Right atrium auricular region (tissue), 2 donors: ENCODE measurements at regions not wholly inside any gene's neighbourhood (a gene's known extent, or its start where the extent isn't known, plus 50 kb on each side); places are given as distances from the start of the nearest gene placed in this dataset.
A peak's percentile ranks its signal among the peaks of the same experiment; 100 is the strongest.

ENCODE experiments used
- DNase-seq: peaks from one replicate; pipeline ENCODE4 v3.0.0-alpha.2; 2019; ENCODE audit warnings: low spot score
- H3K27ac ChIP-seq, 2 donors: fragments of 200-600 bp; sonication (generic); 1 replicate in 1 of 2; 2 replicates in 1 of 2; pipeline ENCODE4 v1.5.1; 2016 to 2019
- H3K27me3 ChIP-seq, 2 donors: fragments of 200-600 bp; sonication (generic); one replicate each; pipeline versions ENCODE4 v1.5.1 to v1.6.0; 2017 to 2019
- H3K36me3 ChIP-seq: fragments of 200-600 bp; sonication (generic); one replicate; pipeline ENCODE4 v1.5.1; 2016
- H3K4me1 ChIP-seq, 2 donors: fragments of 200-600 bp; sonication (generic); one replicate each; pipeline versions ENCODE4 v1.5.1 to v1.6.0; 2017 to 2019
- H3K4me3 ChIP-seq, 2 donors: fragments of 200-600 bp; sonication (generic); 1 replicate in 1 of 2; 2 replicates in 1 of 2; pipeline ENCODE4 v1.5.1; 2017 to 2019; ENCODE audit warnings: mild to moderate bottlenecking in 1 of 2, moderate library complexity in 1 of 2
- H3K9me3 ChIP-seq, 2 donors: fragments of 200-600 bp; sonication (generic); one replicate each; pipeline ENCODE4 v1.5.1; 2019
- CTCF ChIP-seq, 2 donors: fragments of 200-600 bp; sonication (generic); IDR thresholded peaks; one replicate each; pipeline ENCODE4 v1.5.1; 2019; ENCODE audit warnings: antibody characterized with exemption in 2 of 2

- H3K36me3 ChIP-seq: no peaks in the 10 kb centered on the region
- H3K27me3 ChIP-seq: no peaks in the 10 kb centered on the region
- H3K4me3 ChIP-seq: no peak overlapping the region
- H3K9me3 ChIP-seq: no peaks in the 10 kb centered on the region
- no peak overlapping the region for H3K27ac ChIP-seq
- no peak for TF ChIP-seq CTCF (IDR thresholded peaks at IDR 0.05)
- no peaks in the 10 kb centered on the region for H3K4me1 ChIP-seq
- DNase-seq: no peak
These were observed 84.8 kb upstream of the FOXB1 start for GRCh38 chr15:59918994-59919951.

- no peaks in the 10 kb centered on the region for H3K4me1 ChIP-seq
- no peak overlapping the region for H3K27ac ChIP-seq
- TF ChIP-seq CTCF (IDR thresholded peaks at IDR 0.05): peak in 1 of 2 donors; percentile 33
- no peaks in the 10 kb centered on the region for H3K36me3 ChIP-seq
- DNase-seq: no peak
- H3K27me3 ChIP-seq: no peaks in the 10 kb centered on the region
- no peaks in the 10 kb centered on the region for H3K9me3 ChIP-seq
- no peak overlapping the region for H3K4me3 ChIP-seq
These were observed 86.5 kb upstream of the FOXB1 start for GRCh38 chr15:59917504-59918157.

- no peak overlapping the region for H3K27ac ChIP-seq
- no peaks in the 10 kb centered on the region for H3K36me3 ChIP-seq
- H3K9me3 ChIP-seq: no peaks in the 10 kb centered on the region
- TF ChIP-seq CTCF (IDR thresholded peaks at IDR 0.05): no peak
- H3K4me1 ChIP-seq: no peaks in the 10 kb centered on the region
- no peaks in the 10 kb centered on the region for H3K27me3 ChIP-seq
- H3K4me3 ChIP-seq: no peak overlapping the region
- DNase-seq: no peak
These were observed 98.1 kb upstream of the FOXB1 start for GRCh38 chr15:59906046-59906445.

GRCh38 chr15:59905176-59905575 is 98.9 kb upstream of the FOXB1 start:
- Histone ChIP-seq H3K4me3 (no peak overlapping the region), H3K4me1 (no peaks in the 10 kb centered on the region), H3K36me3 (no peaks in the 10 kb centered on the region), H3K9me3 (no peaks in the 10 kb centered on the region), H3K27ac (no peak overlapping the region), H3K27me3 (no peaks in the 10 kb centered on the region)
- no peak for DNase-seq
- TF ChIP-seq CTCF (IDR thresholded peaks at IDR 0.05): no peak

- no peak overlapping the region for H3K4me3 ChIP-seq
- no peak overlapping the region for H3K27ac ChIP-seq
- H3K9me3 ChIP-seq: no peaks in the 10 kb centered on the region
- no peak for TF ChIP-seq CTCF (IDR thresholded peaks at IDR 0.05)
- no peaks in the 10 kb centered on the region for H3K36me3 ChIP-seq
- no peaks in the 10 kb centered on the region for H3K4me1 ChIP-seq
- H3K27me3 ChIP-seq: no peaks in the 10 kb centered on the region
- DNase-seq: no peak
These were observed 99.5 kb upstream of the FOXB1 start for GRCh38 chr15:59904450-59905135.
